Esophagus muscularis mucosa (tissue), 4 donors: ENCODE measurements at regions not wholly inside any gene's neighbourhood (a gene's known extent, or its start where the extent isn't known, plus 50 kb on each side); places are given as distances from the start of the nearest gene placed in this dataset.

ENCODE experiments used
- DNase-seq: peaks from one replicate; pipeline ENCODE4 v3.0.0-alpha.2; 2017; ENCODE audit errors: extremely low spot score
- H3K27ac ChIP-seq, 4 donors: fragments of 200-600 bp; sonication (generic); replicated peaks in 1 of 4; 1 replicate in 3 of 4; 2 replicates in 1 of 4; pipeline ENCODE4 v1.5.1; 2016 to 2019; ENCODE audit warnings: mild to moderate bottlenecking in 1 of 4
- H3K27me3 ChIP-seq, 4 donors: fragments of 200-600 bp; sonication (generic); one replicate each; pipeline versions ENCODE4 v1.5.1 to v1.6.0; 2016 to 2019
- H3K36me3 ChIP-seq, 4 donors: fragments of 200-600 bp; sonication (generic); one replicate each; pipeline ENCODE4 v1.5.1; 2016 to 2019
- H3K4me1 ChIP-seq, 4 donors: fragments of 200-600 bp; sonication (generic); one replicate each; pipeline ENCODE4 v1.5.1; 2016 to 2019
- H3K4me3 ChIP-seq, 4 donors: fragments of 200-600 bp; sonication (generic); 1 replicate in 2 of 4; 2 replicates in 2 of 4; pipeline ENCODE4 v1.5.1; 2016 to 2019; ENCODE audit warnings: mild to moderate bottlenecking in 4 of 4, moderate library complexity in 1 of 4
- H3K9me3 ChIP-seq, 4 donors: fragments of 200-600 bp; sonication (generic); 1 replicate in 3 of 4; 2 replicates in 1 of 4; pipeline ENCODE4 v1.5.1; 2016 to 2019
- CTCF ChIP-seq, 3 experiments: fragments of 200-600 bp in 2 of 3; fragments of 450-650 bp in 1 of 3; sonication (generic) in 2 of 3; IDR thresholded peaks; one replicate each; pipeline ENCODE4 v1.5.1; 2017 to 2019; ENCODE audit warnings: antibody characterized with exemption in 3 of 3, mild to moderate bottlenecking in 2 of 3, moderate library complexity in 1 of 3
- EP300 ChIP-seq: sonication (generic); formaldehyde crosslinking; IDR thresholded peaks from one replicate; pipeline ENCODE4 v1.6.1; 2017; ENCODE audit warnings: antibody characterized with exemption
- POLR2A ChIP-seq: fragments of 450-650 bp; IDR thresholded peaks from one replicate; pipeline ENCODE4 v1.6.1; 2017; ENCODE audit warnings: antibody characterized with exemption, moderate library complexity, mild to moderate bottlenecking, low read depth
- POLR2AphosphoS5 ChIP-seq, 2 donors: sonication (generic); formaldehyde crosslinking; IDR thresholded peaks; one replicate each; pipeline ENCODE4 v1.6.1; 2017; ENCODE audit warnings: antibody characterized with exemption in 2 of 2
- WGBS: methylation state at CpG from one replicate; pipeline ENCODE4 v1.1.5; 2018; 5-methylcytosine and 5-hydroxymethylcytosine counted together
- intact Hi-C: fragments of 100-400 bp; cut with DNase I; formaldehyde crosslinking; loops from one replicate; pipeline ENCODE4 v1.15.1; 2023

- H3K4me3 ChIP-seq = no peak overlapping the region
- H3K27me3 ChIP-seq = no peaks in the 10 kb centered on the region
- no peak overlapping the region for H3K27ac ChIP-seq
- no peaks in the 10 kb centered on the region for H3K4me1 ChIP-seq
- no peaks in the 10 kb centered on the region for H3K9me3 ChIP-seq
- intact Hi-C loops = no loop called here
- no peak for DNase-seq
- WGBS = 97% methylated on average over 3 of the region's 3 CpGs
- H3K36me3 ChIP-seq = no peaks in the 10 kb centered on the region
- TF ChIP-seq CTCF (IDR thresholded peaks at IDR 0.05) = no peak
- TF ChIP-seq EP300 = no peak
- TF ChIP-seq POLR2A = no peak
- no peak for TF ChIP-seq POLR2AphosphoS5 (IDR thresholded peaks at IDR 0.05)
These were observed 133.7 kb upstream of the COPS8 start for GRCh38 chr2:236951830-236952475.

- Histone ChIP-seq H3K9me3 (no peaks in the 10 kb centered on the region), H3K4me1 (no peaks in the 10 kb centered on the region), H3K4me3 (no peak overlapping the region), H3K36me3 (no peaks in the 10 kb centered on the region), H3K27ac (no peak overlapping the region), H3K27me3 (no peaks in the 10 kb centered on the region)
- no peak for DNase-seq
- TF ChIP-seq POLR2AphosphoS5 (IDR thresholded peaks at IDR 0.05) (no peak), CTCF (IDR thresholded peaks at IDR 0.05) (no peak), POLR2A (no peak), EP300 (no peak)
- intact Hi-C loops = no loop called here
- WGBS = 97% methylated on average over 3 of the region's 3 CpGs
These were observed 131.0 kb upstream of the COPS8 start for GRCh38 chr2:236954641-236955040.

- 63% methylated on average over 6 of the region's 6 CpGs for WGBS
- no peak for DNase-seq
- H3K4me3 ChIP-seq = no peak overlapping the region
- H3K36me3 ChIP-seq = no peaks in the 10 kb centered on the region
- H3K27me3 ChIP-seq = no peaks in the 10 kb centered on the region
- TF ChIP-seq CTCF (IDR thresholded peaks at IDR 0.05) (no peak), EP300 (no peak), POLR2A (no peak), POLR2AphosphoS5 (IDR thresholded peaks at IDR 0.05) (no peak)
- no peak overlapping the region for H3K27ac ChIP-seq
- intact Hi-C loops = no loop called here
- H3K9me3 ChIP-seq = no peaks in the 10 kb centered on the region
- H3K4me1 ChIP-seq = no peaks in the 10 kb centered on the region
These were observed 130.1 kb upstream of the COPS8 start for GRCh38 chr2:236955521-236956030.

- H3K4me3 ChIP-seq = no peak overlapping the region
- H3K9me3 ChIP-seq = no peaks in the 10 kb centered on the region
- no peaks in the 10 kb centered on the region for H3K36me3 ChIP-seq
- intact Hi-C loops = no loop called here
- no peaks in the 10 kb centered on the region for H3K4me1 ChIP-seq
- 74% methylated on average over 7 of the region's 7 CpGs for WGBS
- no peak overlapping the region for H3K27ac ChIP-seq
- no peak for DNase-seq
- H3K27me3 ChIP-seq = no peaks in the 10 kb centered on the region
- no peak for TF ChIP-seq POLR2AphosphoS5 (IDR thresholded peaks at IDR 0.05)
- no peak for TF ChIP-seq POLR2A
- TF ChIP-seq CTCF (IDR thresholded peaks at IDR 0.05) = no peak
- no peak for TF ChIP-seq EP300
These were observed 129.6 kb upstream of the COPS8 start for GRCh38 chr2:236956031-236956618.
